SU-DHL-6 (cell line): ENCODE measurements at regions not wholly inside any gene's neighbourhood (a gene's known extent, or its start where the extent isn't known, plus 50 kb on each side); places are given as distances from the start of the nearest gene placed in this dataset.

Experiments used
- H2AFZ ChIP-seq: fragments of 200-600 bp; sonication (generic); 2 replicates; pipeline ENCODE4 v1.6.1; 2014; ENCODE audit warnings: low read depth, mild to moderate bottlenecking, moderate library complexity, mixed read lengths, antibody characterized with exemption, low read length; ENCODE audit not compliant: severe bottlenecking
- H3F3A ChIP-seq: fragments of 200-600 bp; shearing (Covaris generic); 2 replicates; pipeline ENCODE4 v1.6.0; 2016; ENCODE audit warnings: antibody characterized with exemption, mild to moderate bottlenecking; ENCODE audit not compliant: insufficient read depth
- H3K27ac ChIP-seq: fragments of 200-600 bp; sonication (generic); 2 replicates; pipeline ENCODE4 v1.5.1; 2016; ENCODE audit warnings: low read depth, mild to moderate bottlenecking, low read length, moderate library complexity, mixed read lengths
- H3K27me3 ChIP-seq: fragments of 200-600 bp; sonication (generic), shearing (Covaris generic); 2 replicates; pipeline ENCODE4 v1.6.0; 2014; ENCODE audit warnings: mild to moderate bottlenecking, low read length
- H3K36me3 ChIP-seq: fragments of 200-600 bp; sonication (generic); 2 replicates; pipeline ENCODE4 v1.6.1; 2014; ENCODE audit warnings: mild to moderate bottlenecking, low read length, mixed read lengths
- H3K4me2 ChIP-seq: fragments of 300-600, 200-600 bp; shearing (Covaris generic), sonication (generic); 2 replicates; pipeline ENCODE4 v1.6.0; 2014; ENCODE audit warnings: low read length, low read depth, mild to moderate bottlenecking; ENCODE audit not compliant: poor library complexity, severe bottlenecking
- H3K4me3 ChIP-seq: fragments of 200-600 bp; sonication (generic); 2 replicates; pipeline ENCODE4 v1.5.1; 2014; ENCODE audit warnings: antibody characterized with exemption, low read length, mild to moderate bottlenecking, mixed read lengths; ENCODE audit not compliant: insufficient read depth, poor library complexity, severe bottlenecking
- H3K79me2 ChIP-seq: fragments of 200-600 bp; sonication (generic); 2 replicates; pipeline ENCODE4 v1.6.1; 2014; ENCODE audit warnings: mild to moderate bottlenecking, low read length, moderate library complexity; ENCODE audit not compliant: insufficient read depth
- H3K9ac ChIP-seq: fragments of 200-600 bp; sonication (generic); 2 replicates; pipeline ENCODE4 v1.7.0; 2014; ENCODE audit warnings: mild to moderate bottlenecking, low read length
- H3K9me2 ChIP-seq: fragments of 200-600 bp; sonication (generic); replicated peaks from 2 replicates; pipeline ENCODE4 v1.6.1; 2014; ENCODE audit warnings: low read length; ENCODE audit not compliant: insufficient read depth
- H3K9me3 ChIP-seq: fragments of 200-600 bp; sonication (generic); 2 replicates; pipeline ENCODE4 v1.6.1; 2014; ENCODE audit warnings: low read length, mixed read lengths; ENCODE audit not compliant: insufficient read depth
- H4K20me1 ChIP-seq: fragments of 200-600 bp; sonication (generic); 2 replicates; pipeline ENCODE4 v1.6.1; 2014; ENCODE audit warnings: low read depth, mild to moderate bottlenecking, antibody characterized with exemption, low read length, moderate library complexity, mixed read lengths
- EZH2phosphoT487 ChIP-seq: fragments of 200-600 bp; sonication (generic), shearing (Covaris generic); conservative IDR thresholded peaks from 2 replicates; pipeline ENCODE4 v1.6.1; 2018; ENCODE audit warnings: mild to moderate bottlenecking, antibody characterized with exemption, low read length, moderate library complexity, mixed read lengths
- TF ChIP-seq, protein P1 (sequence below): fragments of 200-600 bp; sonication (generic); IDR thresholded peaks from one replicate; pipeline ENCODE4 v1.5.1; 2017; ENCODE audit warnings: antibody characterized with exemption, mild to moderate bottlenecking, low read length, moderate library complexity; ENCODE audit not compliant: insufficient read depth, poor library complexity, severe bottlenecking

DNA sequence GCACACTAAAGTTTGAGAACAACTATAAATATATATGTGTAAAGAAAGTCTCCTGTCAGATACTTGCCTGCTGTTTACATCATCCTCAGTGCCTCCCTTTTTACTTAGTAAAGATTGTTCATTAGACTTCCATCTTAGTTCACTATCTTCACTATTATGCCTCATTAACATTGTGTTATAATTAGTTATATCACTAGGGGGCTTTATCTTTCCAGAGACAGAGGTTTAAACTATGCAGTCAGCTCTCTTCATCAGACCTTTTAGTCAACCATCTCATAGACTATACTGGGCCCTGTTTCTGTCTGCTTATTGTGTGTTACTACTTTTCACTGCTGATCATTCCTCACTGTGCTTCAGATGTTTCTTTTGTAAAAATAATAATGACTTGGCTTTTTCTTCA is 630.8 kb upstream of the KIF2B start:
- no peaks in the 10 kb centered on the region for H3K27me3 ChIP-seq
- H2AFZ ChIP-seq, result no peak overlapping the region
- H3K27ac ChIP-seq, result no peak overlapping the region
- H3K4me2 ChIP-seq, result no peak overlapping the region
- no peak overlapping the region for H3K9ac ChIP-seq
- no peaks in the 10 kb centered on the region for H3F3A ChIP-seq
- no peak for TF ChIP-seq EZH2phosphoT487
- TF ChIP-seq, protein P1, sequence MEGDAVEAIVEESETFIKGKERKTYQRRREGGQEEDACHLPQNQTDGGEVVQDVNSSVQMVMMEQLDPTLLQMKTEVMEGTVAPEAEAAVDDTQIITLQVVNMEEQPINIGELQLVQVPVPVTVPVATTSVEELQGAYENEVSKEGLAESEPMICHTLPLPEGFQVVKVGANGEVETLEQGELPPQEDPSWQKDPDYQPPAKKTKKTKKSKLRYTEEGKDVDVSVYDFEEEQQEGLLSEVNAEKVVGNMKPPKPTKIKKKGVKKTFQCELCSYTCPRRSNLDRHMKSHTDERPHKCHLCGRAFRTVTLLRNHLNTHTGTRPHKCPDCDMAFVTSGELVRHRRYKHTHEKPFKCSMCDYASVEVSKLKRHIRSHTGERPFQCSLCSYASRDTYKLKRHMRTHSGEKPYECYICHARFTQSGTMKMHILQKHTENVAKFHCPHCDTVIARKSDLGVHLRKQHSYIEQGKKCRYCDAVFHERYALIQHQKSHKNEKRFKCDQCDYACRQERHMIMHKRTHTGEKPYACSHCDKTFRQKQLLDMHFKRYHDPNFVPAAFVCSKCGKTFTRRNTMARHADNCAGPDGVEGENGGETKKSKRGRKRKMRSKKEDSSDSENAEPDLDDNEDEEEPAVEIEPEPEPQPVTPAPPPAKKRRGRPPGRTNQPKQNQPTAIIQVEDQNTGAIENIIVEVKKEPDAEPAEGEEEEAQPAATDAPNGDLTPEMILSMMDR, result no peak
- H3K36me3 ChIP-seq, result no peaks in the 10 kb centered on the region
- H3K79me2 ChIP-seq, result no peaks in the 10 kb centered on the region
- H3K9me2 ChIP-seq, result no peaks in the 10 kb centered on the region
- no peaks in the 10 kb centered on the region for H4K20me1 ChIP-seq
- no peaks in the 10 kb centered on the region for H3K9me3 ChIP-seq
- no peak overlapping the region for H3K4me3 ChIP-seq

DNA sequence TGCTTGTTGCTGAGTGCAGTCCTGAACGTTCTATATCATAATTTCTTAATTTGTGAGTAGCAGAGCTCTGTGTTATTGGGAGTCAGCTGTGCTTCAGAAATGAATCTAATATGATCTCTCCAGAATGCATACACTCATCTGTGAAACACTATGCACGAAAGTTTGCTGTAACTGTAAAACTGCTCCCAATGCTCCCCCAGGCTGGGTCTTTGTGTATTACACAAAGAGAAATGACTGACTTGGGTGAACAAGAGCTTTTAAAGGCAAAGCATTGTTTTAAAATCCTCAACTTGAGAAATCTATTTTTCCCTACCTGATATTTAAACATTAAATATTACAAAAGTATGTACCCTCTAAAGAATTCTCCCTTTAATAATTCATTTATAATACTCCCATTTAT is 636.7 kb upstream of the KIF2B start:
- H2AFZ ChIP-seq, result no peak overlapping the region
- no peaks in the 10 kb centered on the region for H3K9me3 ChIP-seq
- no peaks in the 10 kb centered on the region for H3K9me2 ChIP-seq
- H3K9ac ChIP-seq, result no peak overlapping the region
- no peaks in the 10 kb centered on the region for H3K79me2 ChIP-seq
- no peak overlapping the region for H3K4me3 ChIP-seq
- no peaks in the 10 kb centered on the region for H3K27me3 ChIP-seq
- no peak for TF ChIP-seq EZH2phosphoT487
- TF ChIP-seq, protein P1, result no peak
- no peaks in the 10 kb centered on the region for H4K20me1 ChIP-seq
- no peak overlapping the region for H3K27ac ChIP-seq
- H3K4me2 ChIP-seq, result no peak overlapping the region
- no peaks in the 10 kb centered on the region for H3F3A ChIP-seq
- H3K36me3 ChIP-seq, result no peaks in the 10 kb centered on the region

DNA sequence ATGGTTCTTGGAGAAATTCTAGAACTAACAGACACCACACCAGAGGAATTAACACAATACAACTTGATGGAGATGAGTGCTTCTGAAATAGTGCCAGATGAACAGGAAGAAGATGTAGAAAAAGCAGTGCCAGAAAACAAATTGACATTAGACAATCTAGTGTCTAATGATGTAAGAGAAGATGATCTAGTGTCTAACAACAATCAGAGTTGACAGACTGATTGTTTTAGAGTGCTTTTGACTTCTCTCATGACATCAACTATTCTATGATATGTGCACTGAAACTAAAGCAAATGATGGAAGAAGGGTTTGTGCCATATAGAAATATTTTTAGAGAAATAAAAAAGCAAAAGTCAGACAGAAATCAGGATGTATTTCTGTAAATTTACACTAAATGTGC is 646.1 kb upstream of the KIF2B start:
- H3K4me2 ChIP-seq, result no peak overlapping the region
- no peaks in the 10 kb centered on the region for H3K27me3 ChIP-seq
- no peaks in the 10 kb centered on the region for H4K20me1 ChIP-seq
- no peaks in the 10 kb centered on the region for H3K9me3 ChIP-seq
- H3K36me3 ChIP-seq, result no peaks in the 10 kb centered on the region
- H3K9me2 ChIP-seq, result no peaks in the 10 kb centered on the region
- no peak overlapping the region for H3K4me3 ChIP-seq
- no peaks in the 10 kb centered on the region for H3F3A ChIP-seq
- TF ChIP-seq EZH2phosphoT487, result no peak
- no peaks in the 10 kb centered on the region for H3K79me2 ChIP-seq
- H2AFZ ChIP-seq, result no peak overlapping the region
- H3K27ac ChIP-seq, result no peak overlapping the region
- H3K9ac ChIP-seq, result no peak overlapping the region

DNA sequence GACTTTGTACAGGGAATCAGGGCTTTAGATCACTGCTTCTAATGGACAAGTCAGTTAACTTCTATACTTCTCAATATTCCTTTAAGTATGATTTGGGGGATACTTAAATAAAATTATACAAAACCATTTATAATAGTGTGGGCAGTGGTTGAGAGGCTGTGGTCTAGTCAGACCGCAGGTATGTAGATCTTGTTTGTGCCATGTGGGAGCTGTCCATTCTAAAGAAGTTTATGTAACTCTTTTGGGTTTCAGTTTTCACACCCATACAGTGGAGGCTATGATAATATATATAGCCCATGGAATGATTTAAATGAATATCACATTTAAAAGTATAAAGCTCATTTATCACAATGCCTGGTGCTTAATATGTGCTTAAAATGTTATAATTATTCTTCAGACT is 654.3 kb upstream of the KIF2B start:
- H3K9me3 ChIP-seq, result no peaks in the 10 kb centered on the region
- no peaks in the 10 kb centered on the region for H3K9me2 ChIP-seq

More for the DNA sequence above, 654.3 kb upstream of the KIF2B start:
- no peak for TF ChIP-seq EZH2phosphoT487
- TF ChIP-seq, protein P1, result no peak
- Histone ChIP-seq H2AFZ (no peak overlapping the region), H3K79me2 (no peaks in the 10 kb centered on the region), H3K36me3 (no peaks in the 10 kb centered on the region), H3K9ac (no peak overlapping the region), H3K27me3 (no peaks in the 10 kb centered on the region), H3F3A (no peaks in the 10 kb centered on the region), H3K4me2 (no peak overlapping the region), H3K27ac (no peak overlapping the region), H4K20me1 (no peaks in the 10 kb centered on the region), H3K4me3 (no peak overlapping the region)
